Right atrium auricular region (tissue), 2 donors: ENCODE measurements at regions not wholly inside any gene's neighbourhood (a gene's known extent, or its start where the extent isn't known, plus 50 kb on each side); places are given as distances from the start of the nearest gene placed in this dataset.

Experiments used
- DNase-seq: peaks from one replicate; pipeline ENCODE4 v3.0.0-alpha.2; 2019; ENCODE audit warnings: low spot score
- H3K27ac ChIP-seq, 2 donors: fragments of 200-600 bp; sonication (generic); 1 replicate in 1 of 2; 2 replicates in 1 of 2; pipeline ENCODE4 v1.5.1; 2016 to 2019
- H3K27me3 ChIP-seq, 2 donors: fragments of 200-600 bp; sonication (generic); one replicate each; pipeline versions ENCODE4 v1.5.1 to v1.6.0; 2017 to 2019
- H3K36me3 ChIP-seq: fragments of 200-600 bp; sonication (generic); one replicate; pipeline ENCODE4 v1.5.1; 2016
- H3K4me1 ChIP-seq, 2 donors: fragments of 200-600 bp; sonication (generic); one replicate each; pipeline versions ENCODE4 v1.5.1 to v1.6.0; 2017 to 2019
- H3K4me3 ChIP-seq, 2 donors: fragments of 200-600 bp; sonication (generic); 1 replicate in 1 of 2; 2 replicates in 1 of 2; pipeline ENCODE4 v1.5.1; 2017 to 2019; ENCODE audit warnings: mild to moderate bottlenecking in 1 of 2, moderate library complexity in 1 of 2
- H3K9me3 ChIP-seq, 2 donors: fragments of 200-600 bp; sonication (generic); one replicate each; pipeline ENCODE4 v1.5.1; 2019
- TF ChIP-seq, protein P1 (sequence below), 2 donors: fragments of 200-600 bp; sonication (generic); IDR thresholded peaks; one replicate each; pipeline ENCODE4 v1.5.1; 2019; ENCODE audit warnings: antibody characterized with exemption in 2 of 2

GRCh38 chr6:163648868-163649267, 234.3 kb downstream of the QKI start:
- no peak for DNase-seq
- H3K27me3 ChIP-seq, result no peaks in the 10 kb centered on the region
- H3K27ac ChIP-seq, result no peak overlapping the region
- H3K36me3 ChIP-seq, result no peaks in the 10 kb centered on the region
- no peak overlapping the region for H3K4me3 ChIP-seq
- no peaks in the 10 kb centered on the region for H3K9me3 ChIP-seq
- TF ChIP-seq, protein P1, sequence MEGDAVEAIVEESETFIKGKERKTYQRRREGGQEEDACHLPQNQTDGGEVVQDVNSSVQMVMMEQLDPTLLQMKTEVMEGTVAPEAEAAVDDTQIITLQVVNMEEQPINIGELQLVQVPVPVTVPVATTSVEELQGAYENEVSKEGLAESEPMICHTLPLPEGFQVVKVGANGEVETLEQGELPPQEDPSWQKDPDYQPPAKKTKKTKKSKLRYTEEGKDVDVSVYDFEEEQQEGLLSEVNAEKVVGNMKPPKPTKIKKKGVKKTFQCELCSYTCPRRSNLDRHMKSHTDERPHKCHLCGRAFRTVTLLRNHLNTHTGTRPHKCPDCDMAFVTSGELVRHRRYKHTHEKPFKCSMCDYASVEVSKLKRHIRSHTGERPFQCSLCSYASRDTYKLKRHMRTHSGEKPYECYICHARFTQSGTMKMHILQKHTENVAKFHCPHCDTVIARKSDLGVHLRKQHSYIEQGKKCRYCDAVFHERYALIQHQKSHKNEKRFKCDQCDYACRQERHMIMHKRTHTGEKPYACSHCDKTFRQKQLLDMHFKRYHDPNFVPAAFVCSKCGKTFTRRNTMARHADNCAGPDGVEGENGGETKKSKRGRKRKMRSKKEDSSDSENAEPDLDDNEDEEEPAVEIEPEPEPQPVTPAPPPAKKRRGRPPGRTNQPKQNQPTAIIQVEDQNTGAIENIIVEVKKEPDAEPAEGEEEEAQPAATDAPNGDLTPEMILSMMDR (IDR thresholded peaks at IDR 0.05), result no peak
- no peaks in the 10 kb centered on the region for H3K4me1 ChIP-seq

GRCh38 chr6:163647624-163648023, 233.1 kb downstream of the QKI start:
- Histone ChIP-seq H3K9me3 (no peaks in the 10 kb centered on the region), H3K27ac (no peak overlapping the region), H3K4me3 (no peak overlapping the region), H3K4me1 (no peaks in the 10 kb centered on the region), H3K27me3 (no peaks in the 10 kb centered on the region), H3K36me3 (no peaks in the 10 kb centered on the region)
- DNase-seq, result no peak
- TF ChIP-seq, protein P1 (IDR thresholded peaks at IDR 0.05), result no peak

DNA sequence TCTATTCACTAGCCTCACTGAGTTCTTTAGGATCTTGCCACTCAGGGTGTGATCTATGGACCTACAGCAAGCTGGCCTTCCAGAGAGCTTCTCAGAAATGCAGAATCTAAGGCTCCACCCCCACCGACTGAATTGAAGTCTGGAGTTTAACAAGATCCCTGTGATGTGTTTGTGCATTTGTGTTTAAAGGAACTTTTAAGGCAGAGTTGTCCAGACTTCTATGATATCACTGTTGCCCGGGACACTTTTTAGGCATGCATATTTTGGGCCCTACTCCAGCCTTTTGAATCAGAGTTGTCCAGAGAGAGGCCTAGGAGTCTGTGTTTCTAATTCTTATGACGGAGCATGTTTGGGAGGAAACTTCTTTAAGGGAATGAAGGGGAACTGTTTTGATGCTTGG, 232.3 kb downstream of the QKI start:
- TF ChIP-seq, protein P1 (IDR thresholded peaks at IDR 0.05), result no peak
- H3K9me3 ChIP-seq, result no peaks in the 10 kb centered on the region
- H3K27ac ChIP-seq, result no peak overlapping the region
- H3K4me1 ChIP-seq, result no peaks in the 10 kb centered on the region
- H3K27me3 ChIP-seq, result no peaks in the 10 kb centered on the region
- DNase-seq, result no peak
- H3K4me3 ChIP-seq, result no peak overlapping the region
- H3K36me3 ChIP-seq, result no peaks in the 10 kb centered on the region

DNA sequence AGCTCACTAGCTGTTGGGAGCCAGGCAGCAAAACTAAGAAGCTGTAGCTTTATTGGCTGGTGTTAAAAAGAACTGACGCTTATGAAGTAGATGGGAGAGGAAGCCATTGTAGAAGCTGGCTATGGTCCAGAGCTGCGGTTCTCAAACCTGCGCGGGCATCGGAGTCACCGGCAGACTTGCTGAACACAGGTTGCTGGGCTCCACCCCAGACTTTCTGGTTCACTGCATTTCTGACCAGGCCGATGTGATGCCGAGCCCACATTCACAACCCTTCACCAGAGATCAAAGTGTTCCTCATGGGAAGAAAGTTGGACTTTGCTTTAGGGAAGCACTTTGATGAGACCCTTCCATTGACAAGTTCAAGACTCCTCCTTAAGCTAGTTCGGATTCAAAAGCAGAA, 231.6 kb downstream of the QKI start:
- TF ChIP-seq, protein P1 (IDR thresholded peaks at IDR 0.05), result no peak
- no peaks in the 10 kb centered on the region for H3K27me3 ChIP-seq
- DNase-seq, result no peak
- no peak overlapping the region for H3K4me3 ChIP-seq
- no peaks in the 10 kb centered on the region for H3K4me1 ChIP-seq
- H3K36me3 ChIP-seq, result no peaks in the 10 kb centered on the region
- no peak overlapping the region for H3K27ac ChIP-seq
- H3K9me3 ChIP-seq, result no peaks in the 10 kb centered on the region

- Histone ChIP-seq H3K36me3 (no peaks in the 10 kb centered on the region), H3K4me1 (no peaks in the 10 kb centered on the region), H3K9me3 (no peaks in the 10 kb centered on the region), H3K27me3 (no peaks in the 10 kb centered on the region), H3K4me3 (no peak overlapping the region), H3K27ac (no peak overlapping the region)
- TF ChIP-seq, protein P1 (IDR thresholded peaks at IDR 0.05), result no peak
- no peak for DNase-seq
Measured at GRCh38 chr6:163645560-163645959, 231.0 kb downstream of the QKI start.

- Histone ChIP-seq H3K4me3 (no peak overlapping the region), H3K36me3 (no peaks in the 10 kb centered on the region), H3K27ac (no peak overlapping the region), H3K9me3 (no peaks in the 10 kb centered on the region), H3K4me1 (no peaks in the 10 kb centered on the region), H3K27me3 (no peaks in the 10 kb centered on the region)
- no peak for DNase-seq
- TF ChIP-seq, protein P1 (IDR thresholded peaks at IDR 0.05), result no peak
Measured at GRCh38 chr6:163643866-163644265, 229.3 kb downstream of the QKI start.
